ENCODE measurements at regions not wholly inside any gene's neighbourhood (a gene's known extent, or its start where the extent isn't known, plus 50 kb on each side); places are given as distances from the start of the nearest gene placed in this dataset.

- TF ChIP-seq EZH2 (IDR thresholded peaks at IDR 0.05; ENCODE audit: borderline replicate concordance, low read depth, low read length, severe bottlenecking) (no peak), CTCF (IDR thresholded peaks at IDR 0.05; ENCODE audit: borderline replicate concordance, extremely low read depth, low read length, poor library complexity, severe bottlenecking) (no peak)
These were observed 322.4 kb upstream of the CCNG1 start for GRCh38 chr5:163115011-163115410.

Data from DND-41 (cell line).